Glomerular visceral epithelial cell (primary cell): ENCODE measurements at regions not wholly inside any gene's neighbourhood (a gene's known extent, or its start where the extent isn't known, plus 50 kb on each side); places are given as distances from the start of the nearest gene placed in this dataset.

ENCODE experiments used
- DNase-seq: peaks from one replicate; pipeline ENCODE4 v3.0.0-alpha.2; 2016; ENCODE audit errors: extremely low spot score

DNA sequence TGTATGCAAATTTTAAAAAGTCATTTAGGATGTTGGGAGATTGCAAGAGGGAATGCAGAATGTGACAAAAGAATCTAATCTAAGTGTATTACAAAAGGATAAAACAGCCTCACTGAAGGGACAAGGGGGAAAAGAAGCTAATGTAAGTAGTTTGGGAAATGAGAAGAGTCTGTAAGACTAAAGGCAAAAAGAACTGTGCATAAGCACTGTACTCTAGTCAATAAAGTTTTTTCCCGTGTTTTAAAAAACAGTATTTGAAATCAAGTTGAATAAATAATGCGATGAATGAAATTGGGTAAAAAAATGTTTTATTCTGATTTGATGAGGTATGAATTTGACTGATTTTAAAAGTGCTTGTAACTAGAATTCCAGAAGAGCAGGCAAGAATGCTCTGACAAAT lies 149.8 kb downstream of the VEGFA start:
- DNase-seq, result no peak

DNA sequence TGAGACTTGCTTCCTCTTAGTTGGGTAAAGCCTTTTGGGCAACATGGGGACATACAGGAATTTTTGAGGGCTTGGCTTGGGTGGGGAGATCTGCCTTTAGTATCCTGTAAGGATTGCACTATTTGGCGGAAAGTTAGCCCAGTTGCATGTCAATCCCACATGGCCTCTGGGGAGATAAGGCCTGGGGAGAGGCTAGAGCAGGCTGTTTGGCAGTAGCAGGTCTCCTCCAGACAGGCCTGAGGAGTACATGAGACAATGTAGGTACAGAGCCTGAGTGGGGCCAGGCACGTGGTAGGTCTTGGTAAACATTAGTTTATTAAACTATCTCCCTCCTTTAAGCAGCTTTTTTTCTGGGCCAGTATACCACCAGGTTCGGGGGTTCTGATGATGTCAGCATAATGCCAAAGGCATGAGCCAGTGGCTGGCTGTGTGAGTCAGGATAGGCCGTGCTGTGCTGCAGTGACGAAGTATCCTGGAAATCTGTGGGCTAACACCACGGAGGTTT lies 147.9 kb downstream of the VEGFA start:
- DNase-seq, result peak; percentile 42

GRCh38 chr6:43916924-43917877 lies 147.2 kb downstream of the VEGFA start:
- peak; percentile 71 for DNase-seq

DNA sequence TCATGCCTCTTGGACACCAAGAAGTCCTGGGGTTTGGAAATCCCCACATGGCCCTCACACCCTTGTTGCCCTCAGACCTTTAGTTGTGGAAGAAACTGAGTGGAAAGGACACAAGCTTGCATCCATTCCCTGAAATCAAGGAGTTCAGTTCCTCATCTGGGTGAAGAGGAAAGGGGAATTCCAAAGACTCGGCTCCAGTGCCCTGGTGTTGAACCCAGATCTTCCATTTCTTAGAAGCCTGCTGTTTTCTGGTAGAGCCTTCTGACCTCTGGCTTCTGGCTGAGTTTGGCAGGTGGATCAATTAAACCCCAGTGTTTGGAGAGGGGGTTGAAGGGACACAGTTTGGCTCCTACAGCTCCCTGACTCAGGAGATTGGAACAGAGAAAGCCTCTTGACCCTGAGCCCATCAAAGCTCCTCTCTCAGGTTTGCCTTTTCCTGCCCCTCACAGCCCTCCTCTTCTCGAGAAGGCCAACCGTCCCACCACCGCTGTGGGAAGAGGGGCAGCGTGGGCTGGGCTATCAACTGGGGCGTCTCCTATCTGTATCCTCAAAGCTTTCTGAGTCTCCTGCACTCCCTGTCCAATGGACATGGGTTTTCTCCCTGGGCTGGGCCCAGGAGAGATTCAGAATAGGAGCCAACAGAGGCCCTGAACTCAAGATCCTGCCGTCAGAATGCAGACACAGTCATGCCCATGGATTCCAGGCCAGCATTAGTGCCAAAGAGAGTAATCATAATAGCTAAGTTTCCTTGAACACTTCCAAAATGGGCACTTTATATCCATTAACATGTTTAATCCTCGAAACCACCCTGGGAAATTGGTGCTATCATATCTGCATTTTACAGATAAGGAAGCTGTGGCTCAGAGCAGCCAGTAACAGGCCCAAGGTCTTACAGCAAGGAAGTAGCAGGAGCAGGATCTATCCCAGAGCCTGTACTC lies 146.2 kb downstream of the VEGFA start:
- DNase-seq, result no peak

DNA sequence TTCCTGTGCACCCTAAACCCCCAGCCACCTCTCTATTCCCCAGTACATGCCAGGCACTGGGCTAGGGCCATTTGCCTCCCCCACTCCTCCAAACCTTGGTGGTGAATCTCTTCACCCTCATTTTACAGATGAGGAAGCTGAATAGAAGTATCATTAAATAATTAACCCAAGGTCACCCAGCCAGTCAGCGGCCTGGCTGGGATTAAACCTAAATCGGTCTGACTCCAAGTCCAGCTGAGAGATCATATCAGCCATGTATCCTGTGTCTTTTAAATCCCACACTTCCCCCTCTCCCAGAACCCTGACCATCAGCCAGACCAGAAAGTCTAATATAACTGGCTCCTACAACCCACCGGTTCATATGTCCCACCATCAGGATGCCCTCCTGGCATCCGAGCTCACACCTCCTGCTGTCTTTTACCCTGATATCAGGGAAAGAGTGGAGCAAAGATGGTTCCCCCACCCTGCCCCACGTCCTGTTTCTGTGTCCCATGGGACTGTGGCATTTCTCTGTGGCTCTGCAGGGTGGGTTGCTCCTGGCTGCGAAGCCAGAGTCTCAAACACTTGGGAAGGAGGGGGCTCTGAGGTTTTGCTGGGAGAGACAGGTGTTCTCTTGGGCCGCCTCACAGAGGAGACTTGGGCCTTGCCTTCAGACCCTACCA lies 145.3 kb downstream of the VEGFA start:
- peak; percentile 52 for DNase-seq

- no peak for DNase-seq
Observed at GRCh38 chr6:43914272-43915147, 144.5 kb downstream of the VEGFA start.

DNA sequence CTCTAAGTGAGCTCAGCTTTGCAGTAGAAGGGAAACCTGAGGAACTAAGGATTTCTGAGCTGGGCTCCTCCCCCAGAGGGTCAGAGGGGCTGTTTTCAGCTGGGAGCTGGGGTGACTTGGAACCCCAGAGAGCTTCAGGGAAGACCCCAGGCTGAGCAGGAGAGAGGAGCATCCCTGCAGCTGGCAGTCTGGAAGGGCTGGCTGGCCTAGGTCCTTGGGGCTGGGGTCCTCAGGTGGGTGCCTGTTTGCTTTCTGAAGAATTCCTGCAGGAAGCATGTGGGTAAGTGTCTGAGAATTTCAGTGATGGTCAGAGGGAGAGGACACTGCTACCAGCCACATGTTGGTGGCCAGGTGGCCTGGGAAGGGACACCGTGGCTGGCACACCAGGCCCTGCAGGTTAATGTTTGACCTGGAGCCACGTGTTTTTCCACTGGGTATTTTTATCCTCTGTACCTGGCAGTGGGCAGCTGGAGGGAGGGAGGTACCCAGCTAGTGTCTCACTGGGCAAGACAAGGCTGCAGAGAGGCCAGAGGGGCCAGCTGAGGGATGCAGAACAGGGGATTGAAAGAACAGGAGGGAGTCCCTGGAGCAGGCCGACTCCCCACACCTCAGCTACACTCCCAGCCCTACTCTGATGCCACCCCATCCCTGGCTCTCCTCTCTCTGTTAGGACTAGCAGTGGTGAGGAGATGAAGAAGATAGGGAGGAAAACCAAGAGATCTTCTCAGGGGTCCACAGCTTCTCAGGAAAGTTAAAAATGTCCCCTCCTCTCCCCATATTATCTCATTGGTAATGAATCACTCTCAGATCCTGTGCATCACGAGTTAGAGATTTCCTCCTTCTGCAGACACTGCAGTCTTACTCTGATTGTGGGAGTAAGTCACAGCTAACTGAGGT lies 143.6 kb downstream of the VEGFA start:
- no peak for DNase-seq

- no peak for DNase-seq
Observed at GRCh38 chr6:43912598-43913371, 142.8 kb downstream of the VEGFA start.

DNA sequence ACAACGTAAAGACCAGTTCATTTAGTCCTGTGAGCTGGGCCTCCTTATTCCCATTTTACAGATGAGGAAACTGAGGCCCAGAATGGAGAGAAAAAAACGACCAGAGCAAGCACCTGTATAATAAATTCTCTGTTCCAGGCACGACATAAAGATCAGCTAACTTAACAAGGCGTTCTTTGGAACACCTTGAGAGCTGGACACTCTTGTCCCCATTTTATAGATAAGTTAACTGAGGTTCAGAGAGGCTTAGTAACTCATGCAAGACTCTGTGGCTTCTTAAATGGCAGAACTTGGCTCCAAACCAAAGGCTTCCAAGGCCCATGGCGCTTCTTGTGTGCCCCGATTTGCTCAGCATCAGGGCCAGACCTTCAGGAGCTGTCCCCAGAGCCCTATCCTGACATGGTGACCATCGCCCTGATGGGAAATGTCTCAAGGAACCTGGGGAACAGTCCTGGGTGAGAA lies 142.1 kb downstream of the VEGFA start:
- no peak for DNase-seq

DNA sequence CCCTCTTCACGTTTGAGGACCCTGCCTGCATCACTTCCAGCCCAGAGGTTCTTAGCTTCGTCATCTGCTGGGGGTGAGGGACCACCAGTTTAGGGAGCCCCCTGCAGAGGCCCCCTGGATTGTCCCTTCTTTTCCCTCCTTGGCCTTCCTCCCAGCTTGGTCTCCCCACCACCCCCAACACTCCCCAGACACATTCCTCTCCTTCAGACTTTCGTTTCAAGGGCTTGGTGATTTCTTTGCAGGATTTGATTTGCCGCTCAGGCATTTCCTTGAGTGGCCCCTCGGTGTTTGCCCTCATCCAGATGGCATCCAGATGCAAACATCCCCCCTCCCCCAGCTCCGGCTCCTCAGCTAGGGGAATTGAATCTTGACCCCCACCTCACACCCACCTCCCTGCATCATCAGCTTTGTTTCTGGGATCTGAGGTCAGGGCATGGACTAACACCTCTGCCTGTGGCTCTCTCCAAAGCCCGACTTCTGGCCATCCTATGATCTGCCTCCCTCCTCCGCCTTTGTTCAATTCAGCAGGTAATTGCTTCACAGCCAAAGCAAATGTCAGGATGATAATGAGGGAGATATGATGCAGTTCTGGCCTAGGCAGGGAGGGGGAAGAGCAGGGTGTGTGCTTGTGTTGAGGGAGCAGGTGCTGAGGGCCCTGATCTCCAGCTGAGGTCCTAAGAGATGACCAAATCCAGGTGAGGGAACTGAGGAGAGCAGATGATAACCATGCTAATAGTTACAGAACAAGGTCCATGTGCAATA lies 141.5 kb downstream of the VEGFA start:
- DNase-seq, result no peak

- no peak for DNase-seq
Observed at GRCh38 chr6:43910638-43911353, 140.8 kb downstream of the VEGFA start.

DNA sequence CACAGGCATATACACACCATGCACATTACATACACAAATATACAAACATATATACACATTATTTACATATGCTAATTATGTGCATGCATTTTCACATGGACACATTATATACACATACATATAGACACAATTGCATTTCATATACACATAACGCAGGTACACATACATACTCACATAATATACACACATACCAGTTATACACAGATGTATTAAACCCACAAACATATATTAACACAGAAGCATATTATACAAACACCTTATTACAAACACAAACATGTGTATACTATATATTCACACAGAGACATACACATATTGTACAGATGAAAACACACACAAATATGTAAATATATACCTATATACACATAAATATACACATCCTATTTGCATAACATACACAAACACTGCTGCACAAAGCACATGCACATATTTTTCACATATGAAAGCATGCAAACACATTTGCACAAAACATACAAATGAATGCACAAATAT lies 140.2 kb downstream of the VEGFA start:
- no peak for DNase-seq

DNA sequence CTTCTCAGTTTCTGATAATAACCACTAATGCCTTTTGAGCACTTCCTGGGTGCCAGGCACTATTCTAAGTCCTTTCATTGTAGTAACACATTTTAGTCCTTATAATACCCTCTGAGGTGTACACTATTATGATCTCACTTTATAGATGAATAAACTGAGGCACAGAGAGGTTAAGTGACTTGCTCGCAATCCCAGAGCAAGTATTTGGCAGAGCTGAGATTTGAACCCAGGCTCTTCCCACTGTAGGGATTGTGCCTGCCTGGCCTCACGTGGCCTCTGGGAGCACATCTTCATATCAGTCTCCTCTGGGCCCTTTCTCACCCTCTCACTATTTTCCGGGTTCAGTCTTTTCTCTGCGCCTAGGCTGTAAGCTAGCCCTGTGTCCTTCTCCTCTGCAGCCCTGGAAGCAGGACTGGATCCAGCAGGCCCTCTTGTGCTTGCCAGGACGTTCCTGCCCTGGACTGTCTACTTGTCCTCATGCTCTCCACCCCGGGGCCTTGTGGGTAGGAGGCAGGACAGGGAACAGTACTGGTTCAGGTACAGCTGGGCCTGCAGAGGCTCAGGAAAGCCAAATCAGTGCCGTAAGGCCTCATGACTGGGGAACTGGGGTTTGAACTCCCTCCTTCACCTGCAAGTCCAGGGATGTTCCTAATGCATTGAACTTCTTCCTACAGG lies 139.6 kb downstream of the VEGFA start:
- DNase-seq, result no peak

- no peak for DNase-seq
Observed at GRCh38 chr6:43907789-43908472, 137.9 kb downstream of the VEGFA start.

GRCh38 chr6:43907312-43907711 lies 137.3 kb downstream of the VEGFA start:
- no peak for DNase-seq
